Stimulated activated CD4-positive, alpha-beta T cell treated with anti-CD3 and anti-CD28 coated beads, Interleukin-12 subunit alpha, Interleukin-12 subunit beta, amount 100 ng/mL, for 24 hours (primary cell): ENCODE measurements at regions not wholly inside any gene's neighbourhood (a gene's known extent, or its start where the extent isn't known, plus 50 kb on each side); places are given as distances from the start of the nearest gene placed in this dataset.
"Not testable (repeated sequence)": the region's sequence is repeated elsewhere in the genome, so short reads cannot be mapped to it uniquely, and the experiment has no call there.

Experiments used
- DNase-seq, 2 experiments: peaks; one replicate each; pipeline ENCODE4 v3.0.0-alpha.2; 2020; ENCODE audit warnings: low read depth in 2 of 2

- DNase-seq: no peak
Measured at GRCh38 chr4:141459020-141459419, 177.4 kb upstream of the IL15 start.

GRCh38 chr4:141462361-141462760 is 174.0 kb upstream of the IL15 start:
- no peak for DNase-seq

- no peak for DNase-seq
Measured at GRCh38 chr4:141463678-141464077, 172.7 kb upstream of the IL15 start.

GRCh38 chr4:141464366-141464765 is 172.0 kb upstream of the IL15 start:
- DNase-seq: no peak

GRCh38 chr4:141465171-141465570 is 171.2 kb upstream of the IL15 start:
- no peak for DNase-seq

- DNase-seq: no peak
Measured at GRCh38 chr4:141467225-141467624, 169.2 kb upstream of the IL15 start.

- no peak for DNase-seq
Measured at GRCh38 chr4:141469392-141469791, 167.0 kb upstream of the IL15 start.

- DNase-seq: no peak
Measured at GRCh38 chr4:141473026-141473540, 163.3 kb upstream of the IL15 start.

GRCh38 chr4:141473952-141474351 is 162.4 kb upstream of the IL15 start:
- no peak for DNase-seq

GRCh38 chr4:141480950-141481349 is 155.4 kb upstream of the IL15 start:
- DNase-seq: no peak

GRCh38 chr4:141484298-141484697 is 152.1 kb upstream of the IL15 start:
- not testable (repeated sequence) for DNase-seq

GRCh38 chr4:141486375-141486997 is 149.9 kb upstream of the IL15 start:
- DNase-seq: no peak

GRCh38 chr4:141497627-141498026 is 138.8 kb upstream of the IL15 start:
- DNase-seq: no peak

GRCh38 chr4:141499261-141499853 is 137.0 kb upstream of the IL15 start:
- no peak for DNase-seq

GRCh38 chr4:141501395-141501794 is 135.0 kb upstream of the IL15 start:
- no peak for DNase-seq

- no peak for DNase-seq
Measured at GRCh38 chr4:141501931-141502330, 134.5 kb upstream of the IL15 start.

GRCh38 chr4:141502755-141503154 is 133.6 kb upstream of the IL15 start:
- DNase-seq: no peak

- no peak for DNase-seq
Measured at GRCh38 chr4:141503260-141503659, 133.1 kb upstream of the IL15 start.

- DNase-seq: no peak
Measured at GRCh38 chr4:141511055-141511454, 125.3 kb upstream of the IL15 start.

- no peak for DNase-seq
Measured at GRCh38 chr4:141513866-141514265, 122.5 kb upstream of the IL15 start.

GRCh38 chr4:141518222-141518621 is 118.2 kb upstream of the IL15 start:
- no peak for DNase-seq

- no peak for DNase-seq
Measured at GRCh38 chr4:141524116-141524515, 112.3 kb upstream of the IL15 start.

GRCh38 chr4:141524841-141525240 is 111.5 kb upstream of the IL15 start:
- no peak for DNase-seq

GRCh38 chr4:141530627-141531026 is 105.8 kb upstream of the IL15 start:
- no peak for DNase-seq
